ENCODE measurements at regions not wholly inside any gene's neighbourhood (a gene's known extent, or its start where the extent isn't known, plus 50 kb on each side); places are given as distances from the start of the nearest gene placed in this dataset.

DNA sequence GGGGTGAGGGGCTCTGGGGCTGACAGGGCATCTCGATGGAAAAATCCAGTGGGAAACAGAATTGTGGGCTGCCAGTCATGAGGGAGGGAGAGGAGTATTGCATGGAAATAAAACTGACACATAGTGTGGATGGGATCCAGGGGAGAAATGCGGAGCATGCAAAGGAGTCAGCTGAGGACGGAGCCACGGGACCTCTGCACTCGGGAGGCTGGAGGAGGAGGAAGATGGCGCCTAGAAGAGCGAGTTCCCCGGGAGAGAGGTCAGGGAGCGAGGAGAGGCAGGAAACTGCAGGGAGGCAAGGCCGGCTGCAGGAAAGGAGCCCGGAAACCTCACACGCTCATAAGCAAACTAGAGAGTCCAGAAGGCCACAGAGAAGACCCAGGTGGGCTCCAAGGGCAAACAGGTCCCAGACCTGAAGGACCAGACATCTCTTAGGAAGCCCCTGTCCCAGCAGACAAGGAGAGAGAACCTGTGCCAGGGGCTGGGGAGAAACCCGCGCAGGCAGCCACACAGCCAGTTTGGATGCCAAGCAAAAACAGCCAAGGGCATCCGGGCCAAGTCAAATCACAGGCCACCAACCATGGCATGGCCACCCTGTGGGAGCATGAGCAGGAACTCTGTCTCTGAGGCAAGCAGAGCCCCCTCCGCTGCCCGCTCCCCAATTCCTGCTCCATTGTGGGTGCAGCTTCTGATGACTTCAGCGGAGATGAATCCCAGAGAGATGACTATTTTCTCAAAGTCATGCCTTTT, 218.8 kb upstream of the ID2 start:
- H4K20me1 ChIP-seq (ENCODE audit: control insufficient read depth, insufficient read depth, low read depth, low read length) = no peaks in the 10 kb centered on the region
- H3K9me2 ChIP-seq (replicated peaks; ENCODE audit: control insufficient read depth, low read length) = no peaks in the 10 kb centered on the region
- no peaks in the 10 kb centered on the region for H3K36me3 ChIP-seq (ENCODE audit: control insufficient read depth, low read length)
- H3K4me3 ChIP-seq (ENCODE audit: low read length) = no peak overlapping the region
- no peaks in the 10 kb centered on the region for H3K27me3 ChIP-seq (ENCODE audit: control insufficient read depth, low read length)
- H3F3A ChIP-seq (ENCODE audit: control insufficient read depth, insufficient read depth) = no peaks in the 10 kb centered on the region
- no peaks in the 10 kb centered on the region for H3K79me2 ChIP-seq (ENCODE audit: control insufficient read depth, low read length)
- H3K4me1 ChIP-seq (ENCODE audit: control insufficient read depth, low read length) = peaks cover 6% of the 10 kb centered on the region; the same call in 1 of the 2 replicates
- no peak overlapping the region for H3K27ac ChIP-seq (ENCODE audit: low read depth, low read length)
- TF ChIP-seq CTCF (IDR thresholded peaks at IDR 0.05; ENCODE audit: low read depth, low read length, poor library complexity, severe bottlenecking) (no peak), EZH2phosphoT487 (IDR thresholded peaks at IDR 0.05; ENCODE audit: borderline replicate concordance, low read length) (no peak)
- no peak overlapping the region for H3K4me2 ChIP-seq (ENCODE audit: low read length)
- no peaks in the 10 kb centered on the region for H3K9me3 ChIP-seq (ENCODE audit: control insufficient read depth, insufficient read depth, low read length)

- H3K4me3 ChIP-seq (ENCODE audit: low read length) = no peak overlapping the region
- H3K79me2 ChIP-seq (ENCODE audit: control insufficient read depth, low read length) = no peaks in the 10 kb centered on the region
- no peaks in the 10 kb centered on the region for H3K27me3 ChIP-seq (ENCODE audit: control insufficient read depth, low read length)
- H3F3A ChIP-seq (ENCODE audit: control insufficient read depth, insufficient read depth) = no peaks in the 10 kb centered on the region
- H4K20me1 ChIP-seq (ENCODE audit: control insufficient read depth, insufficient read depth, low read depth, low read length) = no peaks in the 10 kb centered on the region
- 0 out of 2 replicates have a peak, but pooled peaks cover 6% of the 10 kb centered on the region for H3K4me1 ChIP-seq (ENCODE audit: control insufficient read depth, low read length)
- H3K9me3 ChIP-seq (ENCODE audit: control insufficient read depth, insufficient read depth, low read length) = no peaks in the 10 kb centered on the region
- H3K36me3 ChIP-seq (ENCODE audit: control insufficient read depth, low read length) = no peaks in the 10 kb centered on the region
- no peak overlapping the region for H3K27ac ChIP-seq (ENCODE audit: low read depth, low read length)
- no peaks in the 10 kb centered on the region for H3K9me2 ChIP-seq (replicated peaks; ENCODE audit: control insufficient read depth, low read length)
- H3K4me2 ChIP-seq (ENCODE audit: low read length) = no peak overlapping the region
- TF ChIP-seq EZH2phosphoT487 (IDR thresholded peaks at IDR 0.05; ENCODE audit: borderline replicate concordance, low read length) (no peak), CTCF (IDR thresholded peaks at IDR 0.05; ENCODE audit: low read depth, low read length, poor library complexity, severe bottlenecking) (no peak)
These were observed 216.3 kb upstream of the ID2 start for GRCh38 chr2:8465560-8465959.

GRCh38 chr2:8469709-8470493, 212.0 kb upstream of the ID2 start:
- TF ChIP-seq CTCF (IDR thresholded peaks at IDR 0.05; ENCODE audit: low read depth, low read length, poor library complexity, severe bottlenecking) (no peak), EZH2phosphoT487 (IDR thresholded peaks at IDR 0.05; ENCODE audit: borderline replicate concordance, low read length) (no peak)
- Histone ChIP-seq H4K20me1 (ENCODE audit: control insufficient read depth, insufficient read depth, low read depth, low read length) (no peaks in the 10 kb centered on the region), H3F3A (ENCODE audit: control insufficient read depth, insufficient read depth) (0 out of 2 replicates have a peak, but pooled peaks cover under 1% of the 10 kb centered on the region), H3K27me3 (ENCODE audit: control insufficient read depth, low read length) (no peaks in the 10 kb centered on the region), H3K79me2 (ENCODE audit: control insufficient read depth, low read length) (no peaks in the 10 kb centered on the region), H3K9me2 (replicated peaks; ENCODE audit: control insufficient read depth, low read length) (no peaks in the 10 kb centered on the region), H3K36me3 (ENCODE audit: control insufficient read depth, low read length) (no peaks in the 10 kb centered on the region), H3K4me3 (ENCODE audit: low read length) (no peak overlapping the region), H3K4me2 (ENCODE audit: low read length) (no peak overlapping the region), H3K27ac (ENCODE audit: low read depth, low read length) (no peak overlapping the region), H3K9me3 (ENCODE audit: control insufficient read depth, insufficient read depth, low read length) (no peaks in the 10 kb centered on the region), H3K4me1 (ENCODE audit: control insufficient read depth, low read length) (peaks cover 33% of the 10 kb centered on the region)

All from DOHH2 (cell line).